ENCODE measurements at regions not wholly inside any gene's neighbourhood (a gene's known extent, or its start where the extent isn't known, plus 50 kb on each side); places are given as distances from the start of the nearest gene placed in this dataset.

- H3K4me3 ChIP-seq (ENCODE audit: low read depth, low read length) = no peak overlapping the region
These were observed 196.4 kb upstream of the FOXN3 start for GRCh38 chr14:89613260-89614008.

GRCh38 chr14:89609500-89610100 is 192.6 kb upstream of the FOXN3 start:
- H3K4me3 ChIP-seq (ENCODE audit: low read depth, low read length) = no peak overlapping the region

- H3K4me3 ChIP-seq (ENCODE audit: low read depth, low read length) = no peak overlapping the region
These were observed 190.4 kb upstream of the FOXN3 start for GRCh38 chr14:89607453-89607852.

- H3K4me3 ChIP-seq (ENCODE audit: low read depth, low read length) = no peak overlapping the region
These were observed 187.0 kb upstream of the FOXN3 start for GRCh38 chr14:89603938-89604480.

GRCh38 chr14:89600950-89601826 is 184.2 kb upstream of the FOXN3 start:
- no peak overlapping the region for H3K4me3 ChIP-seq (ENCODE audit: low read depth, low read length)

- no peak overlapping the region for H3K4me3 ChIP-seq (ENCODE audit: low read depth, low read length)
These were observed 183.0 kb upstream of the FOXN3 start for GRCh38 chr14:89600029-89600428.

GRCh38 chr14:89598548-89599186 is 181.6 kb upstream of the FOXN3 start:
- H3K4me3 ChIP-seq (ENCODE audit: low read depth, low read length) = no peak overlapping the region

GRCh38 chr14:89592961-89593360 is 175.9 kb upstream of the FOXN3 start:
- H3K4me3 ChIP-seq (ENCODE audit: low read depth, low read length) = no peak overlapping the region

- no peak overlapping the region for H3K4me3 ChIP-seq (ENCODE audit: low read depth, low read length)
These were observed 172.5 kb upstream of the FOXN3 start for GRCh38 chr14:89589400-89590118.

- H3K4me3 ChIP-seq (ENCODE audit: low read depth, low read length) = no peak overlapping the region
These were observed 171.8 kb upstream of the FOXN3 start for GRCh38 chr14:89588840-89589296.

GRCh38 chr14:89588016-89588415 is 171.0 kb upstream of the FOXN3 start:
- no peak overlapping the region for H3K4me3 ChIP-seq (ENCODE audit: low read depth, low read length)

- H3K4me3 ChIP-seq (ENCODE audit: low read depth, low read length) = no peak overlapping the region
These were observed 170.0 kb upstream of the FOXN3 start for GRCh38 chr14:89587136-89587420.

- no peak overlapping the region for H3K4me3 ChIP-seq (ENCODE audit: low read depth, low read length)
These were observed 169.5 kb upstream of the FOXN3 start for GRCh38 chr14:89586258-89587135.

- no peak overlapping the region for H3K4me3 ChIP-seq (ENCODE audit: low read depth, low read length)
These were observed 161.1 kb upstream of the FOXN3 start for GRCh38 chr14:89578156-89578555.

- H3K4me3 ChIP-seq (ENCODE audit: low read depth, low read length) = no peak overlapping the region
These were observed 159.9 kb upstream of the FOXN3 start for GRCh38 chr14:89576960-89577359.

- no peak overlapping the region for H3K4me3 ChIP-seq (ENCODE audit: low read depth, low read length)
These were observed 159.3 kb upstream of the FOXN3 start for GRCh38 chr14:89576145-89576927.

GRCh38 chr14:89575386-89576061 is 158.5 kb upstream of the FOXN3 start:
- H3K4me3 ChIP-seq (ENCODE audit: low read depth, low read length) = no peak overlapping the region

GRCh38 chr14:89574420-89574819 is 157.4 kb upstream of the FOXN3 start:
- no peak overlapping the region for H3K4me3 ChIP-seq (ENCODE audit: low read depth, low read length)
